BLaER1 treated with 17β-estradiol and CSF1 and Interleukin-3, amounts not matched to agents 10 nM and 100 nM (cell line): ENCODE measurements at regions not wholly inside any gene's neighbourhood (a gene's known extent, or its start where the extent isn't known, plus 50 kb on each side); places are given as distances from the start of the nearest gene placed in this dataset.

Source experiments
- H3K27ac ChIP-seq, 11 experiments: shearing (Covaris generic); formaldehyde crosslinking; 2 replicates each; pipeline ENCODE4 v1.8.1; 2022
- H3K27me3 ChIP-seq, 11 experiments: shearing (Covaris generic); formaldehyde crosslinking; 2 replicates each; pipeline ENCODE4 v1.8.1; 2022
- H3K36me3 ChIP-seq, 11 experiments: shearing (Covaris generic); formaldehyde crosslinking; 2 replicates each; pipeline ENCODE4 v1.8.1; 2022
- H3K4me1 ChIP-seq, 10 experiments: shearing (Covaris generic); formaldehyde crosslinking; 2 replicates each; pipeline ENCODE4 v1.8.1; 2022
- H3K4me2 ChIP-seq, 11 experiments: shearing (Covaris generic); formaldehyde crosslinking; 2 replicates each; pipeline ENCODE4 v1.8.1; 2022
- H3K4me3 ChIP-seq, 10 experiments: shearing (Covaris generic); formaldehyde crosslinking; 2 replicates each; pipeline ENCODE4 v1.8.1; 2022
- H3K9ac ChIP-seq, 11 experiments: shearing (Covaris generic); formaldehyde crosslinking; 2 replicates each; pipeline ENCODE4 v1.8.1; 2022
- H3K9me3 ChIP-seq, 11 experiments: shearing (Covaris generic); formaldehyde crosslinking; replicated peaks in 1 of 11; 2 replicates each; pipeline ENCODE4 v1.8.1; 2022
- H4K20me1 ChIP-seq, 11 experiments: shearing (Covaris generic); formaldehyde crosslinking; 2 replicates each; pipeline ENCODE4 v1.8.1; 2022
- Cebpa-rat ChIP-seq, 11 experiments: shearing (Covaris generic); IDR thresholded peaks; 2 replicates each; pipeline ENCODE4 v1.8.1; 2022

DNA sequence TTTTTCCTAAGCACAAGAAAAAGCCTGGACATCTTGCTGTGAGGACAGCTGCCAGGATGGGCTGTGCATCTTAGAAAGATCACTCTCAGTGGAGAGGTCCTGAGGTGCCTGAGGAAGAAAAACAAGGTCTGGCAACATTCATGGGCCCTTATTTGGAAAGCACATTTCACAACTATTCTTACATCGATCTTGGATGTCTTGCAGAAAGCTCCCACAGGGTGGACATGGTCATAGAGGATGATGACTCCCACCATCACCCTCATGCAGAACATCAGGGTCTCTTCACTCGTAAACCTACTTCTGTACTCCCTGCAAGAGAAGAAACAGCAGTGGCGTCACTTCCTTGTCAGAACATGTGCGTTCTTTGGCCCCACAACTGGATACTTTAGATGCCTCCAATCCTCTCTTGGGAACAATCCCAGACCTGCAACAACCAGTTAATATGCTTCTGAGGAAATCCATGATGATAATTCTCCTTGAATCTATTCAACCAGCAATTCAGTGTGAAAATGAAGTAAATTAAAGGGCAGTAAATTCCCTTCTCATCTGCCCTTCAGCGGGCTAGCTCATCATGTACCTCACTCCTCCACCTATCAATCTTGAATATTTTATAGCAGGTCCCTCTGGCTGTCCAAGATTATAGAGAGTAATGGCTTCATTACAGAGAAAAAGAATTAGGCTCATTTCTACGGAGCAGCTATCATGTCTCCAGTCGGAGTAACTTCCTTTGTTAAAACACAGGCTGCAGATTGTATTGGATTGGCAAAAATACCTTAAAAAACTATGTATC, 106.2 kb downstream of the CYRIA start:
- Histone ChIP-seq H3K4me1 (no peaks in the 10 kb centered on the region), H3K4me2 (no peak overlapping the region), H3K9ac (no peak overlapping the region), H3K4me3 (no peak overlapping the region), H3K27me3 (no peaks in the 10 kb centered on the region), H3K9me3 (no peaks in the 10 kb centered on the region), H4K20me1 (peaks cover 0 to 7% (median 0%) of the 10 kb centered on the region in 11 experiments; a peak in 2 of 22 replicates), H3K27ac (no peak overlapping the region), H3K36me3 (peaks cover 52 to 100% (median 97%) of the 10 kb centered on the region in 11 experiments)
- TF ChIP-seq Cebpa-rat (IDR thresholded peaks at IDR 0.05), result no peak

DNA sequence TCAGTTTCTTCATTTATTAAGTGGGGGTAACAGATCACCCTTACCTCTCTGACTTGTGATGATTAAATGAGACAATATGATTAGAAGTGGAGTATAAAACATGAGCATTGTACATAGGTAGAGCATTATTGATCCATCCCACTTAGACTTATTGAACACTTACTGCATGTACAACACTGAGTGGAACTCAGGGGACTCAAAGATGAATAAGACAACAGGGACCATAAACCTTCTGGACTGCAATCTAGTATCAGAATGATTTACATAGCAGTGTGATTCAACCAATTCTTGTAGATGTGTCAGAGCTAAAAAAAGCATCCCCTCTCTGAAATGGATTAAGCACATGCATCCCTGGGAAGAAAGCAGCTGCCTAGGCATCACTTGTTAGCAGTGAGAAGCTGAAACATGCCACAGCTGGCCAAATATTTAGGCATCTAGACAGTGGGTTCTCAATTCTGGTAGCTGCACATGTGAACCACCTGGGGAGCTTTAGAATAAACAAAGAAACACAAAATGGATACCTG, 111.5 kb downstream of the CYRIA start:
- Histone ChIP-seq H3K4me2 (no peak overlapping the region), H3K36me3 (peaks cover 23 to 99% (median 76%) of the 10 kb centered on the region in 11 experiments)
- TF ChIP-seq Cebpa-rat (IDR thresholded peaks at IDR 0.05), result no peak

DNA sequence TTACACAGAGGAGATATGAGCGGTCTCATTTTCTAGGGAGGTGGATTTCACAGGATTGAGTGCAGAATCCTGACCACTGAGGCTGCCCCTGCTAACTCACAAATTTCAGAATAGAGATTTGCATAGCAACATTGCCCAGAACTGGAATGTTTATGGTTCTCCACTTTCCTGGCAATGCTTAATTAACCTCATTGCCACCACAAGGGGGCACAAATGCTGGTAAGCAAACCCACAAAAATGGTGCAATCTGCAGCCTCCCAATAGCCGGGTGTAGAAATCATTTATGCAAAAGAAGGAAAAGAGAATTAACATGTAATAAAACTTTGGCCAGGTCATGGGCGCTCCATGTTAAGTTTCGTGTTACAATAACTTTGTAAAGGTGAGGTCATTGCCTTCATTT, 112.4 kb downstream of the CYRIA start:
- Histone ChIP-seq H3K36me3 (peaks cover 14 to 96% (median 67%) of the 10 kb centered on the region in 11 experiments; a peak in 21 of 22 replicates), H3K27me3 (no peaks in the 10 kb centered on the region), H3K27ac (no peak overlapping the region), H4K20me1 (no peaks in the 10 kb centered on the region; a peak in 1 of 22 replicates), H3K4me2 (no peak overlapping the region), H3K4me1 (no peaks in the 10 kb centered on the region), H3K9me3 (no peaks in the 10 kb centered on the region), H3K9ac (no peak overlapping the region), H3K4me3 (no peak overlapping the region)
- TF ChIP-seq Cebpa-rat (IDR thresholded peaks at IDR 0.05), result no peak; a peak in 1 of 22 replicates

More for the DNA sequence above, 111.5 kb downstream of the CYRIA start:
- Histone ChIP-seq H3K4me3 (no peak overlapping the region), H3K27ac (no peak overlapping the region), H3K9ac (no peak overlapping the region), H3K27me3 (no peaks in the 10 kb centered on the region), H3K9me3 (no peaks in the 10 kb centered on the region), H3K4me1 (no peaks in the 10 kb centered on the region), H4K20me1 (no peaks in the 10 kb centered on the region; a peak in 1 of 22 replicates)

DNA sequence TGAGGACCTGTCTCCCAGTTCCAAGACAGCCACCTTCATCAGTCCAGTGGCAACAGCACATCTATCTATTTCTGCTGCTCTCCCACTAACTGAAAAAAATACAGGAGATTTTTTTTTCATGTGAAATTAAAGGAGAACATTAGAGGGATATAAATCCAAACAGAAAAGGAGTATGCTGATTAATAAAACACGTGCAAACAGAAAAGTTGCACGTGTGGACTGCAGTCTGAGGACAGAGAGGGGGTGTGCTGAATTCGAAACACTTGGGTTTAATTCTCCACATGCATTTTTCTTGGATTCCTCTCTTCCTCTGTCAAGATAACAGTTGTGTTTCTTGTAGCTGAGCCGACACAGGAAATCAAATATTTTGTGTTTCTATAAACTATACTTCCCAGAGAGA, 113.4 kb downstream of the CYRIA start:
- H3K36me3 ChIP-seq, result peaks cover 11 to 86% (median 57%) of the 10 kb centered on the region in 11 experiments; a peak in 20 of 22 replicates
- no peaks in the 10 kb centered on the region; a peak in 1 of 22 replicates for H4K20me1 ChIP-seq
- no peaks in the 10 kb centered on the region for H3K9me3 ChIP-seq
- no peaks in the 10 kb centered on the region for H3K27me3 ChIP-seq
- no peaks in the 10 kb centered on the region for H3K4me1 ChIP-seq
- H3K27ac ChIP-seq, result no peak overlapping the region
- TF ChIP-seq Cebpa-rat (IDR thresholded peaks at IDR 0.05), result no peak
- H3K9ac ChIP-seq, result no peak overlapping the region
- no peak overlapping the region for H3K4me2 ChIP-seq
- H3K4me3 ChIP-seq, result no peak overlapping the region

DNA sequence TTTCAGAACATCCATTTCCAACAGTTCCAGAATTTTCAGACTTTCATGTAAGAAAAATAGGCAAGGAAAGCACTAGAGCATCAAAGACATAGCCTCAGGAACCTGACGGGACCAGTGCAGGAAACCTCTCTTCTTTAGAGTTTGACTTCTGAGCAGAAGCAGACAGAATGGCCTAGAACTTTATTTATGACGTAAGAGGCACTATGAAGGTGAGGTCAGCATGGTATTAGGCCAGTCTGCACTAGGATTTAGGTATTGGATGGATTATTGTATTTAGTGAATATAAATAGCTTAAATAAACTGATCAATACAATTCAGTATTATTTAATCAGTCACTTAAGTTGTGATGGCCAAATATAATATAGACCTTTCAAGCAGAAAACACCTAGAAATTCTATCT, 117.6 kb downstream of the CYRIA start:
- Histone ChIP-seq H3K4me2 (no peak overlapping the region), H3K9ac (no peak overlapping the region), H4K20me1 (no peaks in the 10 kb centered on the region; a peak in 1 of 22 replicates), H3K27ac (no peak overlapping the region), H3K27me3 (no peaks in the 10 kb centered on the region), H3K36me3 (peaks cover 0 to 45% (median 20%) of the 10 kb centered on the region in 11 experiments; a peak in 17 of 22 replicates), H3K4me1 (no peaks in the 10 kb centered on the region), H3K4me3 (no peak overlapping the region), H3K9me3 (no peaks in the 10 kb centered on the region)
- TF ChIP-seq Cebpa-rat (IDR thresholded peaks at IDR 0.05), result no peak

DNA sequence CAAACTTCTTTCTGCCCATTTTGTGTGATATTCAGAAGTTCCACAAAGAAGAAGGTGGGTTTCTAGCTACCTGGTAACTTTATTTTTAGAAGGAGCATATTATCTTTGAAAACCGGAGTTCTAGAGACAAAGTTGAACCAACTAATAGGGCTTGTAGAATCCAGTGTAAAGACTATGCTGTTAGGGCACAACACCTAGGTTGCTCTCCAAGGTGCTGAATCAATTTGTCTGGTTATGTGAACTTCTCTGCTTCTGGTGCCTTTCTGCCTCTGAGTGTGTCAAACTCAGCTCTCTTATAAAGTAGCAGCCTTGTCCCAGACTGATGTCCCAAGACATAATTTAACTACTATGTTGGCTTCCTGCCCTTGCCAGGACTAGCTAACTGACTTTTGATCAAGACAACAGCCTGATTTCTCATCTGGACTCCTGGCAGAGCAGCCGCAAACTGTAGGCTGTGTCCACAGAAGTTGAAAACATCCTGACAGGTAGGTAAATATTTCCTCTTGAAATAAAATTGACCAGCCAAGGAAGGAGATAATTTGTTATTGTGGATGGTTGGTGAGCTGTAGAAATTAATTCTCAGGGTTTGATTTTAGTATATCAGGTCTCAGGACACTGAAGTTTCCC, 119.4 kb downstream of the CYRIA start:
- Histone ChIP-seq H4K20me1 (no peaks in the 10 kb centered on the region), H3K4me2 (no peak overlapping the region), H3K36me3 (peaks cover 0 to 27% (median 4%) of the 10 kb centered on the region in 11 experiments; a peak in 11 of 22 replicates), H3K4me1 (no peaks in the 10 kb centered on the region), H3K27ac (no peak overlapping the region), H3K9me3 (no peaks in the 10 kb centered on the region), H3K4me3 (no peak overlapping the region), H3K27me3 (no peaks in the 10 kb centered on the region), H3K9ac (no peak overlapping the region)
- TF ChIP-seq Cebpa-rat (IDR thresholded peaks at IDR 0.05), result no peak

DNA sequence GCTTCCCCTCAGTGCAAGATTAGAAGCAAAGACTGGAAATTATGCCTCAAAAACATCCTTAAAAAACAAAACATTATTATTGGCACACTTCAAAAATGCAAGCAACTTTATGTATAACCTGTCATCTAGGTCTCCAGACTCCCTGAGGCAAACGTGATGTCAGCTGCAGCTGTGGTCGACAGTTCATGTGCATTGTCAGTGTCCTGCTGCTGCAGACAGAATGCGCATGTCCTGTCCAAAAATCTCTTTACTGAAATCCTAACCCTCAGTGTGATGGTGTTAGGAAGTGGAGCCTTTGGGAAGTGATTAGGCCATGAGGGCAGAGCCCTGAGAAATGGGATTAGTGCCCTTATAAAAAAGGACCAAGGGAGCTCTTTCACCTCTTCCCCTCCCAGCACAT, 126.9 kb downstream of the CYRIA start:
- no peaks in the 10 kb centered on the region for H3K27me3 ChIP-seq
- no peaks in the 10 kb centered on the region for H3K36me3 ChIP-seq
- H3K9ac ChIP-seq, result no peak overlapping the region
- H3K4me2 ChIP-seq, result no peak overlapping the region
- no peak for TF ChIP-seq Cebpa-rat (IDR thresholded peaks at IDR 0.05)
- no peak overlapping the region for H3K4me3 ChIP-seq
- H3K27ac ChIP-seq, result no peak overlapping the region
- H4K20me1 ChIP-seq, result no peaks in the 10 kb centered on the region; a peak in 1 of 22 replicates
- no peaks in the 10 kb centered on the region for H3K9me3 ChIP-seq
- H3K4me1 ChIP-seq, result no peaks in the 10 kb centered on the region

DNA sequence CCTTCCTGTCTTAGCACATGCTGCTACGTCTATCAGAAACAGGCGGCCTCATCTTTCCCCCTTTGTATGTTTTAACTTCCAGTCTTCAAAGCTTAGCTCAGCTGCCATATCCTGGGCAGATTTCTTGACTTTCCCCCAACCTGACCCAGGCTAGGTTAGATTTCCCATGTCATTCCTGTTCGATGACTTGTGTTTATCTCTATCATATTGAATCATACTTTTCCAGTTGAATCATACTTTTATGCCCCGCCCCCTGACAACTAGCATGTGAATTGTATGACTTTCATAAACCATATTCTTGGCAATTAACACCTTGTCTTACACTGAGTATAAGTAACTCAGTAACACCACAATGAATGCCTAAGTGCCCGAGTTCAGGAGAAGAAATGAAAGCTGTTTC, 128.3 kb downstream of the CYRIA start:
- Histone ChIP-seq H3K9me3 (no peaks in the 10 kb centered on the region), H4K20me1 (no peaks in the 10 kb centered on the region; a peak in 1 of 22 replicates), H3K9ac (no peak overlapping the region), H3K4me2 (no peak overlapping the region), H3K4me3 (no peak overlapping the region), H3K27ac (no peak overlapping the region), H3K27me3 (no peaks in the 10 kb centered on the region), H3K4me1 (0 out of 20 replicates have a peak, but pooled peaks cover 0 to under 1% (median 0%) of the 10 kb centered on the region in 10 experiments), H3K36me3 (no peaks in the 10 kb centered on the region)
- TF ChIP-seq Cebpa-rat (IDR thresholded peaks at IDR 0.05), result no peak

DNA sequence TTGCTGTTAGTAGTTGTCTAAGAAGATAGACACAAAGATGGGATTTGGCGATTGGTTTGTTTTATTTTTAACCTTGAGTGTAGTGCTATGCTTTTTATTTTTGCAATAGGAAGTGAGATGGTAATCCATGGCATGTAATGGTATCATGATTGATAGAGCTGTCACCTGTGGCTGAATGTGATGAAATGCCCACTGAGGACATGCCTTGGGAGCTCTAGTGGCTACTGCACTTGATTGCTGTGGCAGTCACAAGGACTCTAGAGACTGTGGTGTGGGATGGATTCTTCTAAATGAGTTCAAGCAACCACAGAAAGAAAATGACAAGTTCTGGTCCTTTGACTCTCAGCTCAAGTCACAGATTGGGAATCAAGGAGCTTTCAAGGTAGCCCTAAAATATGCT, 139.4 kb downstream of the CYRIA start:
- H3K4me3 ChIP-seq, result no peak overlapping the region
- H3K27ac ChIP-seq, result no peak overlapping the region
- H3K36me3 ChIP-seq, result no peaks in the 10 kb centered on the region
- H3K27me3 ChIP-seq, result no peaks in the 10 kb centered on the region
- H3K9me3 ChIP-seq, result no peaks in the 10 kb centered on the region
- H3K9ac ChIP-seq, result no peak overlapping the region
- no peaks in the 10 kb centered on the region for H3K4me1 ChIP-seq
- no peak for TF ChIP-seq Cebpa-rat (IDR thresholded peaks at IDR 0.05)
- no peaks in the 10 kb centered on the region for H4K20me1 ChIP-seq
- no peak overlapping the region for H3K4me2 ChIP-seq
